ENCODE measurements at regions not wholly inside any gene's neighbourhood (a gene's known extent, or its start where the extent isn't known, plus 50 kb on each side); places are given as distances from the start of the nearest gene placed in this dataset.

DNA sequence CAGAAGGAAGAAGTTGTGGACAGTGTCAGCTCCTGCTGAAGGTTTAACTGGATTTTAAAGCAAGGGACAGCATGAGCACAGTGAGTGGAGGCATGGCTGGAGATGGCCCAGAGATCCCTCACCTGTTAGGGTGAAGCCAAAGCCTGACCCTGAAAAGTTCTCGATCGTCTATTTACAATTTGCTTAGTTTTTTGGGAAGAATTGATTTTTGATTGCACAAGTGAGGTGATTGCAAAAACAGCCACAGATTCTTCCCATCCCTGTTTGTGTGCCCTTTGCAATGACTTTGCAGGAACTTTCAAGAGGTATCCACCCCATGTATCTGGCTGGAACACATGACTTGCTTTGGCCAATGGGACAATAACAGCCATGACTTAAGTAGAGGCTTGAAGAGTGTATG, 170.1 kb downstream of the TFAP2C start:
- TF ChIP-seq POLR2AphosphoS5 (IDR thresholded peaks at IDR 0.05) (no peak), POLR2A (IDR thresholded peaks at IDR 0.05) (no peak)
- TF ChIP-seq, protein P1, sequence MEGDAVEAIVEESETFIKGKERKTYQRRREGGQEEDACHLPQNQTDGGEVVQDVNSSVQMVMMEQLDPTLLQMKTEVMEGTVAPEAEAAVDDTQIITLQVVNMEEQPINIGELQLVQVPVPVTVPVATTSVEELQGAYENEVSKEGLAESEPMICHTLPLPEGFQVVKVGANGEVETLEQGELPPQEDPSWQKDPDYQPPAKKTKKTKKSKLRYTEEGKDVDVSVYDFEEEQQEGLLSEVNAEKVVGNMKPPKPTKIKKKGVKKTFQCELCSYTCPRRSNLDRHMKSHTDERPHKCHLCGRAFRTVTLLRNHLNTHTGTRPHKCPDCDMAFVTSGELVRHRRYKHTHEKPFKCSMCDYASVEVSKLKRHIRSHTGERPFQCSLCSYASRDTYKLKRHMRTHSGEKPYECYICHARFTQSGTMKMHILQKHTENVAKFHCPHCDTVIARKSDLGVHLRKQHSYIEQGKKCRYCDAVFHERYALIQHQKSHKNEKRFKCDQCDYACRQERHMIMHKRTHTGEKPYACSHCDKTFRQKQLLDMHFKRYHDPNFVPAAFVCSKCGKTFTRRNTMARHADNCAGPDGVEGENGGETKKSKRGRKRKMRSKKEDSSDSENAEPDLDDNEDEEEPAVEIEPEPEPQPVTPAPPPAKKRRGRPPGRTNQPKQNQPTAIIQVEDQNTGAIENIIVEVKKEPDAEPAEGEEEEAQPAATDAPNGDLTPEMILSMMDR (IDR thresholded peaks at IDR 0.05), result no peak
- DNase-seq (ENCODE audit: low spot score in 2 of 2), result no peak
- Histone ChIP-seq H3K4me3 (no peak overlapping the region), H3K36me3 (no peaks in the 10 kb centered on the region), H3K27ac (no peak overlapping the region), H3K4me1 (peaks cover 0 to 11% of the 10 kb centered on the region in 2 donors), H3K27me3 (no peaks in the 10 kb centered on the region), H3K9me3 (peaks cover 4 to 10% of the 10 kb centered on the region in 2 donors)
- intact Hi-C loops (cut with DNase I; ENCODE audit: low total_unique reads), result no loop called here

DNA sequence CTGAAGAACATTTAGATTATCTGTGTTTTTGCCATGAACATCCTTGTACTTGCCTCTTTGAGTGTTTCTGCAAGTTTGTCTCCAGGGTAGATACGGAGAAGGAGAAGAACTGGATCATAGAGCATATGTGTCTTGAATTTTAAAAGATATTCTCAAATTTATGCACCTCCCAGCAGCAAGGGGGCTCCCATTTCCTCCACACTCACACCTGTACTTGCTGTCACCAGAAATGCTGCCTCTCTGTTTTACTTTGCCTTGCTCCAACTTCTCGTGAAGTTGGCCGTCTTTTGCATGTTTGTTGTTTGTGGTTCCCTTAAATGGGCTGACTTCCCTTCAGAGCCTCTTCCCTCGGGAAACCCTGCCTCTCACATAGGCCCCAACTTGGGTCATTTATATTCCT, 171.0 kb downstream of the TFAP2C start:
- intact Hi-C loops (cut with DNase I; ENCODE audit: low total_unique reads), result loop anchor here (10.0 kb wide), 1 partner anchor 155 kb away; no protein-coding TSS in a partner anchor
- DNase-seq (ENCODE audit: low spot score in 2 of 2), result no peak
- TF ChIP-seq, protein P1 (IDR thresholded peaks at IDR 0.05), result no peak
- TF ChIP-seq POLR2AphosphoS5 (IDR thresholded peaks at IDR 0.05) (no peak), POLR2A (IDR thresholded peaks at IDR 0.05) (no peak)

GRCh38 chr20:56801971-56802755, 173.1 kb downstream of the TFAP2C start:
- Histone ChIP-seq H3K9me3 (peaks cover 4 to 10% of the 10 kb centered on the region in 2 donors), H3K36me3 (no peaks in the 10 kb centered on the region), H3K27me3 (no peaks in the 10 kb centered on the region), H3K27ac (peak overlapping the region; percentile 70 to 72), H3K4me3 (peak overlapping the region in 2 of 3 donors; percentile 25 to 39), H3K4me1 (peaks cover 0 to 11% of the 10 kb centered on the region in 2 donors)
- TF ChIP-seq, protein P1 (IDR thresholded peaks at IDR 0.05), result no peak
- peak in 1 of 3 donors; percentile 28 for TF ChIP-seq POLR2AphosphoS5 (IDR thresholded peaks at IDR 0.05)
- intact Hi-C loops (cut with DNase I; ENCODE audit: low total_unique reads), result loop anchor here (10.0 kb wide), 1 partner anchor 157 kb away; no protein-coding TSS in a partner anchor
- DNase-seq (ENCODE audit: low spot score in 2 of 2), result no peak

More for the DNA sequence above, 171.0 kb downstream of the TFAP2C start:
- no peak overlapping the region for H3K27ac ChIP-seq
- H3K4me3 ChIP-seq, result no peak overlapping the region
- H3K36me3 ChIP-seq, result no peaks in the 10 kb centered on the region
- peaks cover 0 to 11% of the 10 kb centered on the region in 2 donors for H3K4me1 ChIP-seq
- peaks cover 4 to 10% of the 10 kb centered on the region in 2 donors for H3K9me3 ChIP-seq
- no peaks in the 10 kb centered on the region for H3K27me3 ChIP-seq

GRCh38 chr20:56802805-56803204, 173.7 kb downstream of the TFAP2C start:
- Histone ChIP-seq H3K9me3 (peaks cover 4 to 10% of the 10 kb centered on the region in 2 donors), H3K36me3 (no peaks in the 10 kb centered on the region), H3K4me3 (no peak overlapping the region), H3K4me1 (peaks cover 0 to 16% of the 10 kb centered on the region in 2 donors), H3K27me3 (no peaks in the 10 kb centered on the region), H3K27ac (peak overlapping the region; percentile 70 to 72)
- intact Hi-C loops (cut with DNase I; ENCODE audit: low total_unique reads), result loop anchor here (10.0 kb wide), 1 partner anchor 158 kb away; no protein-coding TSS in a partner anchor
- TF ChIP-seq, protein P1 (IDR thresholded peaks at IDR 0.05), result no peak
- no peak for DNase-seq (ENCODE audit: low spot score in 2 of 2)

DNA sequence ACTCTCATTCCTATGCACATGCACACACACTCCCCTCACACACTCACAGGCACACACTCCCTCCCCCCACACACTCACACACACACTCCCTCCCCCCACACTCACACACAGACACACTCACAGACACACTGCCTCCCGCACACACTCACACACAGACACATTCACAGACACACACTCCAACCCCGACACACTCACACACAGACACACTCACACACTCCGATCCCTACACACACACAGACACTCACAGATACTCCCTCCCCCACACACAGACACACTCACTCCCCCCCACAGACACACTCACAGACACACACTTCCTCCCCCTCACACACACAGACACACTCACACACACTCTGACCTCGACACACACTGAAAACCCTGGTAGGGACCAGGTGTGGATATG, 176.2 kb downstream of the TFAP2C start:
- Histone ChIP-seq H3K9me3 (no peaks in the 10 kb centered on the region), H3K27me3 (no peaks in the 10 kb centered on the region), H3K27ac (peak overlapping the region; percentile 85 to 87), H3K36me3 (no peaks in the 10 kb centered on the region), H3K4me1 (peaks cover 0 to 16% of the 10 kb centered on the region in 2 donors), H3K4me3 (no peak overlapping the region)
- TF ChIP-seq, protein P1 (IDR thresholded peaks at IDR 0.05), result no peak
- TF ChIP-seq POLR2A (IDR thresholded peaks at IDR 0.05) (no peak), POLR2AphosphoS5 (IDR thresholded peaks at IDR 0.05) (no peak)
- no peak for DNase-seq (ENCODE audit: low spot score in 2 of 2)
- intact Hi-C loops (cut with DNase I; ENCODE audit: low total_unique reads), result loop anchor here (10.0 kb wide), 1 partner anchor 161 kb away; no protein-coding TSS in a partner anchor
